ENCODE measurements at regions not wholly inside any gene's neighbourhood (a gene's known extent, or its start where the extent isn't known, plus 50 kb on each side); places are given as distances from the start of the nearest gene placed in this dataset.

DNA sequence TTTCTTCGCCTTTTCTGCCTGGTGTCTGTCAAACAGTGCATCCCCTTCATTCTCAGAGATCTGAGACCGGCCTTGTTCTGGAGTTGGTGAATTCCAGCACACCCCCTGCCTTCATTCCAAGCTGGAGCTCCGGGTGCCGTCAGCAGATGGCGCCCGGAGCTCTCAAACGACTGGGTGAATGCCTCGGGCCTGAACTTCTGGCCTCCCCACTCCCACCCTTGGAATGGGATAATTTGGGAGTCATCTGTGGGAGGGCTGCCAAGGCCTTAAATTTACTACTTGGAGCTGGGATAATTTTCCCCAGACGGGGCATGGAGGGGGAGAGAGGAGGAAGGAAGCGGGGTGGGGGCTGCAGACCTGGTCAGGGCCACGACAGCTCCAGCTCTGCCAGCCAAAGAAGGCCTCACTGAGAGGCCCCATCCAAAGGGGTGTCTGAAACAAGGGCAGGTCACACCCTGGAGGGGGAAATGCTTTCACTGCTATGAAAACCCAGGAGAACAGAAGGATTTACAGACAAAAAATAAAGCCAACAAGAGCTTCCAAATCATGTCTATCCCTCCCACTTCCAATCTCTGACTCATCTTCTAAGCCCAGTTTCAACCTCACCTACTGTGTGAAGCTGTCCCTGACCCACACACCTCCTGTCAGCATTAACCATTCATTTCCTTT, 187.9 kb downstream of the OPA1 start:
- DNase-seq, result peak; percentile 93

DNA sequence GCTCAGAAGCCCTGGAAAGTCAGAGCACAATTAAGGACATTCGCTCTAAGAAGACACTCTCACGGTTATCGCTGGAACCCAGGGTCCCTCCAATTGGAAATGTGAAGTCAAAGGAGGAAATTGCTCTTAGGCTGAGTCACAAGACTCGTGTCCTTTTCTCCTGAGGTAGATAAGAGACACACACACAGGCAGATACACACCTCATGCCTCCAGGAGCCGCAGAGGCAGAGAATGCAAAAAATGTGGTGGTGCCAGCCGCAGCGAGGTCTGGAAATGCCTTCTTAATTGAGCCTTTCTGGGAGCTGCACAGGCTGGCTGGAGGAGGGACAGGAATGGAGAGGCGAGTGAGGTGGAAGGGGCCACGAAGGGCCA, 189.3 kb downstream of the OPA1 start:
- no peak for DNase-seq

DNA sequence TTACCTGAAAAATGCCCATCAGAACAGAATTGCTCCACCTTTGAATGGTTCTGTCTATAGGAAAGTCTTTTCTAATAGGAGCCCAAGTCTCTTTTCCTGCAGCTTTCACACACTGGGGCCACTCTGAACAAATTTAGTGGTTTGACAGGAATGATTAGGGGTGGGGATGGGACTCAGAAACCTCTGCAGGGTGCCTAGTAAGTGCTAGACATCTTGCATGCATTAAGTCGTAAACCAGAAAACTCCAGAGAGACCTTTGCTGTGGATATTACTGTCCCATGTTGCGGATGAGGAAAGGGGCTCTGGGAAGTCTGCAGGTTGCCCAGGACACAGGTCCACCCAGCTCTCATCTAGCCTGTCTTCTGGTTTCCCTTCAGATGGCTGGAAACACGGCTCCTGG, 189.7 kb downstream of the OPA1 start:
- DNase-seq, result no peak

GRCh38 chr3:193783166-193783896, 190.3 kb downstream of the OPA1 start:
- DNase-seq, result no peak

DNA sequence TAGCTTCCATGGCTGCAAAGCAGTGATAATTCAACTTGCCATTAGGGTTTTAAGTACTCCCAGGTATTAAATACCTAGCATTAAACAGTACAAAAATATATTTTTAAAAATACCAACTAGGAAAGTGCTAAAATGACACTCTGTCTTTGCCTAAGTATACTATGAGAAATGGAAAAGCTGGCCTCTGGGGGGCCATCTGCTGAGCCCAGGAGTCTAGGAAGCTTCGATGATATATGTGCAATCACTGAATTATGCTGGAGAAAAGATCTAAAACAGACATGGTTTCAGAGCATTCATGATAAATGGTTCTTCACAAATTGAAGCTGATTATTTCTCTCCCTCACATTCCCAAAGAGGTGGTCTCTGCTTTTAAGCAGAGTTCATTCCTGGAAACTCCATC, 191.8 kb downstream of the OPA1 start:
- no peak for DNase-seq

DNA sequence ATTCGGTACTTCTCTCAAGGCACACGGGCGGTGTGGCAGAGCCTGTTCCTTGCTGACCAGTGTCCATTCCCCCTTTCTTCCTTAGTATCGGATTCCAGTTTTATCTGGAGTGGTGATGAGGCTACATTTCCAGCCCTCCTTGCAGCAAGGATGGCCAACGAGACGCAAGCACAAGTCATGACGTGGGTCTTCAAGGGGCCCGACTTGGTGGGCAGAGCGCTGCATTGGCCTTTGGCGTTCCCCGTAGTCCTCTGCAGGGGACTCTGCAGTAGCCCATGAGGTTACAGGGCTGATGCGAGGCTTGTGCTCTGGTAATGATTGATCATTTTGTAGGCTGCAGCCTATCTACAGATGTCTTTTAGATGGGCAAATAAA, 194.5 kb downstream of the OPA1 start:
- no peak for DNase-seq

GRCh38 chr3:193788189-193788991, 195.4 kb downstream of the OPA1 start:
- peak; percentile 82 for DNase-seq

GRCh38 chr3:193789455-193789854, 196.4 kb downstream of the OPA1 start:
- DNase-seq, result no peak

DNA sequence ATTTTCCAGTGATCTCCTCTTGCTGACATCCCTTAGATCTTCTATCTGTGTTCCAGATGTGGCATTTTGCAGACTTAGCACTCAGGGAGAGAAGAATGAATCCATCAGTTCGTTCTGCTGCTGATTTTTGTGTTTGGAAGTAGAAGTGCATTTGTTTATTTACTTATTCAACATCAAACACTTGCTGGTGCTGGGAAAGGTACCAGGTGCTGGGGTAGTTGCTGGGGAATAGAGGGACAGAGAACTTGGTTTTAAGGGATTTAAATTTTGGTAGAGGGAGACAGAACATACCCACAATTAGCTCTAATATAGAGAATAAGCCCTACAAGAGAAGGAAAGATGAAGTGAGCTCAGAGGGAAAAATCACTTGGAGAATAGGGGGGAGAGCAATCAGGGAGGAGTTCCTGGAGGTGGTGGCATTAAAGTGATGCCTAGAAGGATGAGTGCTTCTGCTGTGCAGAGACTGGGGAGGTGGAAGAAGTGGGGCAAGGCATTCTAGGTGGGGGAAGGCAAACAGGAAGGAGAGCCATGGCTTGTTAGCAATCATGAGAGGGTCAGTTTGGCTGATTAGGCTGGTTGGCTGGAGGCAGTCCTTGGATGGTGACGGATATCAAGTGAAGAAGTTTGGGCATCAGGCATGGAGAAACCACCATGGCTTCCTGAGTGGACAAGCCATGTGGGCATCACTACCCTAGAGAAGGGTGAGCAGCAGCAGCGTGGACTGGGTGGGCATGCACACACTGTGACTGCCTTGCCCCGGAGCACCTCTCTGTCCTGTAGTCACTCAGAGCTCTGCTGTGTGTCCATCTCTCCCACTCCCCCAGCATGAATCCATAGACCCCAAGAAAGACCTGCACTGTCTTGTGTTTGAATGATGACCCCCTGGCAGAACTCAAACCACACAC, 197.3 kb downstream of the OPA1 start:
- DNase-seq, result no peak

- no peak for DNase-seq
Observed at GRCh38 chr3:193791041-193792032, 198.3 kb downstream of the OPA1 start.

GRCh38 chr3:193793123-193793522, 200.1 kb downstream of the OPA1 start:
- no peak for DNase-seq

GRCh38 chr3:193794002-193794881, 201.2 kb downstream of the OPA1 start:
- no peak for DNase-seq

DNA sequence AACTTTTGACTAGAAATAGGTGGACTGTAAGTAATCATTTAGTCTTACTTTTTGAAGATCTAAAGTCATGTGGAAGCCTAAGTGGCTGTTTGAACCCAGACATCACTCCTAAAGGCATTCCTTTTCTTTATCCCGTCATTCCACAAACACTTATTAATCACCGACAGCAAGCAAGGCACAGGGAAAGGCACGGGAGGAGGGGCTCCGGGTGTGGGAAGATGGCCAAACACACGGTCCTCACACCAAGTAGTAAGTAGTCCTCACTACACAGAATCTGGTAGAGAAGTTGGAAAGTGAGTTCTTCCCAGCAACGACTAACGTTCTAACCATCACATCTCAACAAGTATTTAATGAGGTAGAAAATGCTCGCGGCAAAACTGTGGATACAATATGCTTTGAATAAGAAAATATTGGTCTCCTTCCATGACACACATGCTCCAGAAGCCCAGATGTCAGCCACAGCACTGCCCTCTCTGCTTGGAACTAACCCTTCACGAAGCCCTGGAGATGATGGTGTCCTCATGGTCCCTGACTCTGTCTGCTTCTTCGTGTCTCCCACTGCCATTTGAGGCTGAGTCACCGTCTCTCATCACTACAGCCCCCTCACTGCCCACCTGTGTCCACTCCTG, 202.2 kb downstream of the OPA1 start:
- no peak for DNase-seq

DNA sequence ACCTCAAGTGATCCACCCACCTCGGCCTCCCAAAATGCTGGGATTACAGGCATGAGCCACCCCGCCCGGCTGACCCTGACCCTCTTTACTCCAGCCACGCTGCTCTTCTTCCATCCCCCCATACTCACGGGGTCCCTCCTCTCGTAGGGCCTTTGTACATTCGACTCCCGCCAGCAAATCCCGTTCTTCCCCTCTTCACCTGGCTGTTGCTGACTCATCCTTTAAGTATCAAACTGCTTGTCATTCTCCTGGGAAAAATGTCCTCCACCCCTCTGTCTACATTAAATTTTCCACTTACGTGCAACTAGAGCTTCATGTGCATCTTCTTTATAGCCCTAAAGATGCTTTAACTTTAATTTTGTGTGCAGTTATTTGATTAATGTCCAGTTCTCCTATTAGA, 203.1 kb downstream of the OPA1 start:
- DNase-seq, result no peak

- no peak for DNase-seq
Observed at GRCh38 chr3:193797566-193797965, 204.6 kb downstream of the OPA1 start.

DNA sequence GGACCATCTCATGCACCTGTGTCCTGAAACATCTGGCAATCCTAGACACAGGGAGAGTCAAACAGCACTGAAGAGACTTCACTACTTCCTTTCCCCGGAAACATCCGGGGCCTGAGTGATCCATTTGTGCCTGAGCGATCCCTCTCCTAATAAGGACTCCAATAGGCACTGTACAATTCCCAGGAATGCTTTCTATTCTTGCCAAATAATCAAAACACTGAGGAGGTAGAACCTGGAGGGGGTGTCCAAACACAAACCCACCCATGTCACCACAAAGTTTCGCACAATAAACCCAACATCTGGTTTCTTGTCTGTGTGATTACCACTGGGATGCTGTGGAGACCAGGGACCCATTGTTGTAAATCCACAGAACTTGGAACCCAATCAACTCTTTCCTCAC, 205.0 kb downstream of the OPA1 start:
- DNase-seq, result peak; percentile 43

DNA sequence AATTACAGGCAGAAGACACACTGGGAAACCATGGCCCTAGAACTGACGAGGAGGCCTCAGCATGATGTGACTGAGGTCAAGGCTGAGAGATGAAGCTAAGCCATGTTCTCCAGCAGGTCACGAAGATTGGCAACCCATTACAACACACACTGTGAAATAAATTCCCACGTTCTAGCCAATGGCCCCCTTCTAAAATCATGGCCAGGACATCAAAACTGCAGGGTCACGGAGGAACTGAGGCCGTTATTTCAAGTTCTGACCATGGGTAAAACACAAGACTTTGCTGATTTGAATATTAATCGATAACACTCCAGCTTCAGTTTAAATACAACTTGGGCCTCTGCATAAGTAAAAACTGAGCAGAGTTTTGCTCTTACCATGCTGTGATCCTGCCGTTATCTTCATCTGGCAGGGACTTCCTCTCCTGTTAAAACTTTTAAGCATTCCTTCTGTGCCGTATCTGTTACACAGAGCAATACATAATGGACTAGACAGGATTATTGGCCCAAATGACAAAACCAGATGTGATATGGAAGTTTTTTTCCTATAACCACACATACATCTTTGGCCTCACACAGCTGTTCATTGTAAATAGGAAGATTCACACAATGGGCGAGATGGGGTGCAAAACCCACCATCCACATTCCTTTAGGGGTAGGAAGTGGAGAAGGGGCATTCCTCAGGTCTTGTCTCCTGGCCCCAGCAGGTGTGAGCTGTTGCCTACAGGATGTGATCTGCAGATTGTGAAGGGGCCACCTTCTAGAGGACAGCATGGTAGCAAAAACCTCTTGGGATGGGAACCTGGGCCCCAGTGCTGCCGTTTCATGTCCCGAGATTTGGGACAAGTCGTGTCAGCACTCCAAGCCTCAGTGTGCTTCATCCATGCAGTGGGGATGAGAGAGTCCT, 207.4 kb downstream of the OPA1 start:
- peak; percentile 17 for DNase-seq

DNA sequence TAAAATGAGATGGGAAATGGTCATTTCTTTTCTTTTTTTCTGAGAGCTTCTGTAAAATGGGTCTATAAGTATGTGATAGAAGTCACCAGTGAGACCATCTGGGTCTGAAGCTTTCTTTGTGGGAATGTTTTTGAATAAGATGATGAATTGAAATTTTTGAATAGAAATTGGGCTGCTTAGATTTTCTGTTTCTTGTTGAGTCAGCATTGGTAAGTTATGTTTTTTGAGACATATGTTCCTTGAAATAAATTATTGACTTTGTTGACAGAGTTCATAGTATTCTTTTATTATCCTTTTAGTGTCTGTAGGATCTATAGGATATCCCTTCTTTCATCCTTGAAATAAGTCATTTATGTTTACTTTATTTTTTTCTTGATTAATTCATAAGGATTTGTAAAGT, 208.1 kb downstream of the OPA1 start:
- no peak for DNase-seq

- no peak for DNase-seq
Observed at GRCh38 chr3:193803288-193803687, 210.3 kb downstream of the OPA1 start.

Measured in right forelimb (tissue), 1 donor.